Activated naive CD4-positive, alpha-beta T cell treated with Interleukin-2 at 50 U/mL for 16 hours (primary cell): ENCODE measurements at regions not wholly inside any gene's neighbourhood (a gene's known extent, or its start where the extent isn't known, plus 50 kb on each side); places are given as distances from the start of the nearest gene placed in this dataset.
"Not testable (repeated sequence)": the region's sequence is repeated elsewhere in the genome, so short reads cannot be mapped to it uniquely, and the experiment has no call there.

Source experiments
- DNase-seq: peaks from one replicate; pipeline ENCODE4 v3.0.0-alpha.2; 2020

DNA sequence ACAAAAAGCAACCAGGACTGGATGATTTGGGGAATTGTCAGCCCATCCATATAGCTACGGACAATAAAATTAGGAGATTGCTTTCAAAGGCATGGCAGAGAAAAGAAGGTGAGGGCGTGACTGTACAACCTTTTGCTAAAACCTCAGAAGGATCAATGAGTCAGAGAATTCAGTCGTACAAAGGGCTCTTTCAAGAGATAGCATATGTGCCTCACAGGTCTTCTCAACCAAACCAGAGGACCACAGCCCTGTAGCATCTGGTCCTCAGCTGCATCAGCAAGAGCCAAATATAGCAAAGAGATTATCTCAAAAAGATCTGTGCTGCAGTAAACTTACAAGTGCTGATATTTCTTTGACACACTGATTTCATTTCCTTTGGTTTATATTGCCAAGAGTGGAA is 149.9 kb upstream of the RAB6C start:
- no peak for DNase-seq

DNA sequence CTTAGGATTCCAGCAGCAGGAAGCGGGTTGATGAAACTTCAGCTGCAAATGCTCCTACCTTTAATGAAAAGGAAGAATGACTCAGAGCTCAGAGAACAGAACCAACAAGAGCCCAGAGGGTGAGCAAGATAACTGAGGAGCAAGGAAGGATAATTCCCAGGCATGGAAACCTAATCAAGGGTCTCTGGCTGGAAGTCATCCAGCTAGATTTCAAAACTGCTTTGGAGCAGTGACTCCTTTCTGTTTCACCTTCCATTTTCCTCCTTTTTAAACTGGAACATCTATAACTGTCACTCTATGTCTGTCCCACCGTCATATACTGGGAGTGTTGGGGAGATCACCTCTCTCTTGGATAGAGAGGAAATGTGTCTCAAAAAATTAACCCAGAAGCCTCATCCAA is 148.4 kb upstream of the RAB6C start:
- no peak for DNase-seq

DNA sequence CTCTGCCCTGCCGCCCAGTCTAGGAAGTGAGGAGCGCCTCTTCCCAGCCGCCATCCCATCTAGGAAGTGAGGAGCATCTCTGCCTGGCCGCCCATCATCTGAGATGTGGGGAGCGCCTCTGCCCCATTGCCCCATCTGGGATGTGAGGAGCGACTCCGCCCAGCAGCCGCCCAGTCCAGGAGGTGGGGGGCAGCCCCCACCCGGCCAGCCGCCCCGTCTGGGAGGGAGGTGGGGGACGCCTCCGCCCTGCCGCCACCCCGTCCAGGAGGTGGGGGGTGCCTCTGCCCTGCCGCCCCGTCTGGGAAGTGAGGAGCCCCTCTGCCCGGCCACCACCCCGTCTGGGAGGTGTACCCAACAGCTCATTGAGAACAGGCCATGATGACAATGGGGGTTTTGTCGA is 146.0 kb upstream of the RAB6C start:
- DNase-seq: not testable (repeated sequence)

DNA sequence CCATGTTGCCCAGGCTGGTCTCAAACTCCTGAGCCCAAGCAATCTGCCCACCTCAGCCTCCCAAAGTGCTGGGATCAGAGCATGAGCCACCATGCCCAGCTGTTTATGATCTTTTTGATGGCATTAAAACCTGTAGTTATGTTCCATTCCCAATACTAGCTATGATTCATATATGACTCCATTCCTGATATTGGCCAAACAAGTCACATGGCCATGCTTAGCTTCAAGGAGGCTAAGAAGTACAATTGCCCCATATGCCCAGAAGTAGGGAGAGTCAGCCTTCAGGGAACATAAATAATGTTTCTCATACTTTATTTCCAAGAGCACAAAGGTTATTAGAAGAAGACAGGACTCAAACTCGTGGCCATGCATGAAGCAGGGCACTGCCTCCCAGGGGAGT is 132.4 kb upstream of the RAB6C start:
- no peak for DNase-seq

GRCh38 chr2:129849559-129850160 is 129.8 kb upstream of the RAB6C start:
- DNase-seq: no peak

GRCh38 chr2:129857200-129857599 is 122.3 kb upstream of the RAB6C start:
- no peak for DNase-seq

- no peak for DNase-seq
These were observed 120.3 kb upstream of the RAB6C start for GRCh38 chr2:129859175-129859574.

DNA sequence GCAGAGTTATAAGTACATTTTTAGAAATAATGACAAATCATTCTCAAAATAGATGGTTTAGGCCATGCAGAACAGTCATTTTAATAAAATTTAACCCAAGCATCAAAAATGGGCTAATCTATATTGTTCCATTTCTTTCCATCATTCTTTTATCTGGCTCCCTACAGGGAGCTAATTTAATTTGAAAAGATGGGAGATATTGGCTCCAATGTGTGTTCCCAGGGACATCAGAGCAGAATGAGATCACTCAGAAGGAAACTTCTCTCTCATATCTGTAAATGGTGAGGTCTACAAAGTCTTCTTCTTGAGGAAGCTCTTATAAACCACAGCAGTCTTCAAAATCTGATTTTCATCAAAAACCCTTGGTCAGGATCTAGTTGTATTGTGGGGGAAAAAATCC is 119.4 kb upstream of the RAB6C start:
- DNase-seq: no peak

- DNase-seq: no peak
These were observed 117.7 kb upstream of the RAB6C start for GRCh38 chr2:129861666-129862288.

DNA sequence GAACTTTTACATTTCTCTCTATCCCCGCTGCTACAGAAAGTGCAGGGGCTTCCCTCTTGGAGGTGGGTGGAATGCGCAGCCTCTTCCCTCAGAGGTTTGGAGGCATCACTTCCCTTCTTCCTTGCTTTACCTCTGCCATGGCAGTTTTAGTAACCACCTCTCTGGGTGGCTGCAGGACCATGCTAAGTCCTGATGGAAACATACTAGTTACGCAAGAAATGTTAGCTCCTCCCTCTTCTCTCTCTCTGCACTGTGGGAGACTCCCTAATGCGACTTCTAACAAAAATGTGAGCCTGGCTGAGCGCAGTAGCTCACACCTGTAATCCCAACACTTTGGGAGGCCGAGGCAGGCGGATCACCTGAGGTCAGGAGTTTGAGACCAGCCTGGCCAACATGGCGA is 116.8 kb upstream of the RAB6C start:
- DNase-seq: no peak

- no peak for DNase-seq
These were observed 116.1 kb upstream of the RAB6C start for GRCh38 chr2:129863350-129863749.

DNA sequence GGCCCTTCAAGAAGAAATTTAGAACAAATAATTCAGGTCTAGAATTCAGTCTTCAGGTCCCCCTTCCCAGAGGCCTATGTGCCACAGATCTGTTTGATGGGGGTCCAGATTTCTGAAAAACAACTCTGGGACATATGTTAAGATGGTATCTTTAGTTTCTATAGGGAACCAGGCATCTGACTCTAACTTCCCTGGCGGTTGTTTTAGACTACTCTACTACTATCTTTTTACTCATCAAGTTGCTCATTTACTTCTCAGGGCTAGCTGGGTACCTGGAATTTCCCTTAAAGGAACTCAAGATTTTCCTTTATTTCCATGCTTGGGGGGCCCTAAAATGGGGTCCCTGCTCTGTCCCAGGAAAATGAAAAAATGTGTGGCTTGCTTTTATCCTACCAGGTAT is 114.7 kb upstream of the RAB6C start:
- no peak for DNase-seq

DNA sequence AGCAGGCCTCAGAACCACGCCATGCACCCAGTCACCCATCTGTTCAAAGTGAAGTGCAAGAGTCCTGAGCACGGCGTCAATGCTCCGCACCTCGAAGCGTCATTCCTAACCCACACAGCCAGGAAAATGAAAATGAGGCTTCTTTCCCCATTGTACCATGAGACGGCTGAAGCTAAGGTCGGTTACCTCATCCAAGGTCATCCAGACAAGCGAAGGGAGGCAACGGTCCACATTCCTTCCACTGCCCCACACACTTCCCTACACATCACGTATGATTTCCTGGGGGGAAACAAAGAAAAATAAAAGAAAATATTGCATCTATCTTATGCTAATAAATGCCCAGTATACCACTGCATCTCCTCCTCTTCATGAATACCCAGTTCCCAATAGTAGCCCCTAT is 113.5 kb upstream of the RAB6C start:
- no peak for DNase-seq

GRCh38 chr2:129866391-129866790 is 113.1 kb upstream of the RAB6C start:
- no peak for DNase-seq

DNA sequence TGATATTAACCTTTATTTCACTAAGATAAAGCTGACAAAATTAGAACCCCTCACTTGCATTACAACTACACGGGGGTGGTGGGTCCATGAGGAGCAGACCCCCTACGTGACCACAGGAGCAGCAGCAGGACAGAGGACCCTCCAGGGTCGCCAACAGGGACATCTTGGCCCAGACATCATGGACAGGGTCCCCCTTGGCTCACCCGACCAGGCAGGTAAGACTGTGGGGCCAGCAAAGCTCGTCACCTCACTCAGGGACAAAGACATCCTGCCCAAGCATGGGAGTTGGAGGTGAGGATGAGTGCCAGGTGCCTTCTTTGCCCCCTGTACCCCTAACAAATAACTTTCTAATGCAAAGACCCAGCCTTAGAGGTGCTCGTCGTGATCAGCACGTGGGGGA is 111.3 kb upstream of the RAB6C start:
- DNase-seq: no peak

GRCh38 chr2:129870685-129871241 is 108.7 kb upstream of the RAB6C start:
- no peak for DNase-seq

GRCh38 chr2:129872446-129872845 is 107.0 kb upstream of the RAB6C start:
- no peak for DNase-seq

DNA sequence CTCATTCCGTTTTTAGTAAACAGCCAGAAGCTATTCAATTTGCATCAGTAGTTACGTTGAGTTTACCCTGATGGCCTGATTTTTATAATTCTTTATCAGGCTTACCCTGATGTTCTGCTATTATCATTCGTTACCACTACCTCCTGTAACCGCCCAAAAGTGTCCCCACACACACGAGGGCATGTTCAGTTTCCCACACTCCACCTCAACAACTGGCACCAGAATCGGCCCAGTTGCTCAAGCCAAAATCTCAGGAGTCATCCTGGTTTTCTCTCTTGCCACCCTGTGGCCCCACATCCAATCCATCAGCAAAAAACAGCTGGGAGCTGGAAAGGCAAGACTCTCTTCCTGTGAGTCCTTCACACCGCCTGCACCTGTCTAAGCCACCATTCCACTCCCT is 102.9 kb upstream of the RAB6C start:
- no peak for DNase-seq

GRCh38 chr2:129877289-129877741 is 102.2 kb upstream of the RAB6C start:
- DNase-seq: peak; percentile 83

DNA sequence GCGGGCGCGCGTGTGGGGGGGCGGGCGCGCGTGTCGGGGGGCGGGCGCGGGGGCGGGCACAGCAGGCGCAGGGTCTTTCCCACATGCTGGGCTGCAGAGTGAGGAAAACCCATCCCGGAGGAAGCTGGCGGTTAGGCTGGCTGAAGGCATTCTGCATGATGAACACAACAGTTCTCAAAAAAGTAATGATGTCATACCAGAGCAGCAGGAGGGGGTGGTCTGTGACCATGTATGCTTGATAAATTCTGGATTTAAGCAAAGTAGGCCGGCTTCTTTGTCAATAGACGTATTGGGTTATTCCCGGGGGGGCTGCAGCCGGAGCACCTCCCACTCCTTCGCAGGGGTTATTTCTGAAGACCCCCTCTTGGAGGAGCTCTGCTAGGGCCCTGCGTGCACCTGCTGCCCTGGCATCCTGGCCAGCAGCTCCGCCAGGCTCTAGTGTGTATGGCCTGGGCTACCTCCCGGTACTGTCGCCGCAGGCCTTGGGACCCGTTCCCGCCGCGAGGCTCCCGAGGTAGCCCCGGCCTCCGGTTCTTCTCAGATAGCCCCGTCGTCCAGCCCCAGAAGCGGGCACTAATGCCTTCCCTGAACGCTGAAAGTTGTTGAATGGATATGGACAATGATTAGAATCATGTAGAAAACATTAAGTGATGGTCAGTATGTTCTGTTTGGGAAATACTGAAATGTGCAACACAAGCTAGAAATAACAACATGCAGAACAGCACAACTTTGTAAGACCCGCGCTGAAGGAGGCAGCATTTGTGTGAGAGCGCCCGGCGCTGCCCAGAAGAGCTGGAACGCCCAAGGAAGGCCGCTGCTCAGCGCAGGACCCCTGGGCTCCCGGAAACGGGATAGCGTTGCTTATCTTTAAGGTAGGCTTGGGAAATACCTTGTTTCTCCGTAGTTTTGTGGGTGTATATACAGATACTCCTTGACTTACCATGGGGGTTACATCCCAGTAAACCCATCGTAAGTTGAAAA is 101.4 kb upstream of the RAB6C start:
- no peak for DNase-seq

GRCh38 chr2:129879614-129880180 is 99.8 kb upstream of the RAB6C start:
- DNase-seq: no peak

GRCh38 chr2:129880309-129880708 is 99.2 kb upstream of the RAB6C start:
- DNase-seq: no peak

DNA sequence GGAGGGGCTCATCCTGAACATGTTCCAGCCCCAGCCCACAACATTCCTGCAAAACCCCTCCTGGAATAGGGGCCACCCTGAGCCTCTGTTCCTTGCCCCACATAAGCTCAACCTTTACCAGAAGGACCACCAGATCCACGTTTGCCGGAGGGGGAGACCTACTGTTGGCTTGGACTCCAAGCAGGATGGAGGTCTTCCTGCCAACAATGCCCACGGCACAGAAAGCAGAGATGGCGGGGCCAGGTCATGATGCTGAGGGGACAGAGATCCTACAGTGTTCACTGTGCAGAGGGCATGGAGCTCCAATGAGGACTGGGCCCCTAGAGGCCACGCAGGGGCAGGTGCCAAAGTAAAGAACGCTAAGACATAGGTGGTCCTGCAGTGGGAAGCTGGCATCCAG is 98.5 kb upstream of the RAB6C start:
- no peak for DNase-seq
